Activated naive CD4-positive, alpha-beta T cell treated with anti-CD3 and anti-CD28 coated beads, Interleukin-2, amount 50 U/mL, for 72 hours (primary cell): ENCODE measurements at regions not wholly inside any gene's neighbourhood (a gene's known extent, or its start where the extent isn't known, plus 50 kb on each side); places are given as distances from the start of the nearest gene placed in this dataset.
"Not testable (repeated sequence)": the region's sequence is repeated elsewhere in the genome, so short reads cannot be mapped to it uniquely, and the experiment has no call there.

Source experiments
- ATAC-seq, 2 donors: fragments of 150-1000 bp; cut with Tn5 transposase; 2 replicates each; pipeline ENCODE4 v1.10.0; 2021; ENCODE audit warnings: mild to moderate bottlenecking in 2 of 2, moderate library complexity in 2 of 2
- DNase-seq, 2 donors: peaks; one replicate each; pipeline ENCODE4 v3.0.0; 2021 to 2022; ENCODE audit warnings: low spot score in 2 of 2
- H3K27ac Mint-ChIP-seq, 2 donors: one replicate each; pipeline ENCODE4 v1.8.0; 2022; ENCODE audit warnings: mild to moderate bottlenecking in 2 of 2, mixed read lengths in 2 of 2
- H3K36me3 Mint-ChIP-seq, 2 donors: one replicate each; pipeline ENCODE4 v1.8.0; 2022; ENCODE audit warnings: mixed read lengths in 2 of 2
- H3K9me3 Mint-ChIP-seq, 2 donors: one replicate each; pipeline ENCODE4 v1.8.0; 2022; ENCODE audit warnings: mixed read lengths in 2 of 2

- Mint-ChIP-seq H3K27ac (no peak overlapping the region), H3K9me3 (peaks cover 4 to 11% of the 10 kb centered on the region in 2 donors), H3K36me3 (no peaks in the 10 kb centered on the region)
- no peak for DNase-seq
- ATAC-seq: no peak
These were observed 1463.7 kb downstream of the OTOL1 start for GRCh38 chr3:162960269-162960668.

GRCh38 chr3:162970292-162970691 is 1473.7 kb downstream of the OTOL1 start:
- DNase-seq (no peak), ATAC-seq (no peak)
- H3K27ac Mint-ChIP-seq: no peak overlapping the region
- peaks cover 25 to 28% of the 10 kb centered on the region in 2 donors for H3K9me3 Mint-ChIP-seq
- H3K36me3 Mint-ChIP-seq: peaks cover 7 to 13% of the 10 kb centered on the region in 2 donors

GRCh38 chr3:162971715-162972114 is 1475.1 kb downstream of the OTOL1 start:
- Mint-ChIP-seq H3K9me3 (peaks cover 16 to 18% of the 10 kb centered on the region in 2 donors), H3K36me3 (peaks cover 1 to 9% of the 10 kb centered on the region in 2 donors)
- ATAC-seq: no peak

GRCh38 chr3:162973428-162973917 is 1476.9 kb downstream of the OTOL1 start:
- ATAC-seq: no peak
- peaks cover 8 to 11% of the 10 kb centered on the region in 2 donors for H3K9me3 Mint-ChIP-seq
- no peak for DNase-seq
- no peak overlapping the region for H3K27ac Mint-ChIP-seq
- no peaks in the 10 kb centered on the region for H3K36me3 Mint-ChIP-seq

More at GRCh38 chr3:162971715-162972114, 1475.1 kb downstream of the OTOL1 start:
- no peak overlapping the region for H3K27ac Mint-ChIP-seq
- DNase-seq: no peak

GRCh38 chr3:162978136-162978535 is 1481.5 kb downstream of the OTOL1 start:
- ATAC-seq: no peak
- Mint-ChIP-seq H3K9me3 (no peaks in the 10 kb centered on the region), H3K36me3 (no peaks in the 10 kb centered on the region), H3K27ac (no peak overlapping the region)
- no peak for DNase-seq

- ATAC-seq (no peak), DNase-seq (no peak)
- Mint-ChIP-seq H3K9me3 (peaks cover 13 to 16% of the 10 kb centered on the region in 2 donors), H3K27ac (no peak overlapping the region), H3K36me3 (no peaks in the 10 kb centered on the region)
These were observed 1488.1 kb downstream of the OTOL1 start for GRCh38 chr3:162984746-162985145.

- H3K9me3 Mint-ChIP-seq: peaks cover 13 to 16% of the 10 kb centered on the region in 2 donors
- not testable (repeated sequence) for ATAC-seq, H3K36me3 Mint-ChIP-seq, DNase-seq, H3K27ac Mint-ChIP-seq
These were observed 1490.6 kb downstream of the OTOL1 start for GRCh38 chr3:162987085-162987794.

GRCh38 chr3:162992741-162993140 is 1496.1 kb downstream of the OTOL1 start:
- ATAC-seq: no peak
- Mint-ChIP-seq H3K36me3 (no peaks in the 10 kb centered on the region), H3K27ac (no peak overlapping the region), H3K9me3 (peaks cover 10 to 13% of the 10 kb centered on the region in 2 donors)
- no peak for DNase-seq

- no peak for ATAC-seq
- peaks cover 9 to 15% of the 10 kb centered on the region in 2 donors for H3K9me3 Mint-ChIP-seq
- H3K27ac Mint-ChIP-seq: no peak overlapping the region
- DNase-seq: no peak
- no peaks in the 10 kb centered on the region for H3K36me3 Mint-ChIP-seq
These were observed 1497.6 kb downstream of the OTOL1 start for GRCh38 chr3:162994165-162994564.

GRCh38 chr3:162996368-162996767 is 1499.8 kb downstream of the OTOL1 start:
- DNase-seq (no peak), ATAC-seq (no peak)
- Mint-ChIP-seq H3K36me3 (no peaks in the 10 kb centered on the region), H3K9me3 (peaks cover 14 to 15% of the 10 kb centered on the region in 2 donors), H3K27ac (no peak overlapping the region)

GRCh38 chr3:162998205-162998604 is 1501.6 kb downstream of the OTOL1 start:
- DNase-seq (no peak), ATAC-seq (no peak)
- H3K36me3 Mint-ChIP-seq: no peaks in the 10 kb centered on the region
- H3K9me3 Mint-ChIP-seq: peaks cover 9 to 14% of the 10 kb centered on the region in 2 donors
- no peak overlapping the region for H3K27ac Mint-ChIP-seq

GRCh38 chr3:163011596-163011995 is 1515.0 kb downstream of the OTOL1 start:
- peaks cover 9 to 12% of the 10 kb centered on the region in 2 donors for H3K9me3 Mint-ChIP-seq
- no peak for ATAC-seq
- DNase-seq: no peak
- no peak overlapping the region for H3K27ac Mint-ChIP-seq
- no peaks in the 10 kb centered on the region for H3K36me3 Mint-ChIP-seq

- ATAC-seq (no peak), DNase-seq (no peak)
- Mint-ChIP-seq H3K27ac (no peak overlapping the region), H3K36me3 (no peaks in the 10 kb centered on the region), H3K9me3 (peaks cover 0 to 5% of the 10 kb centered on the region in 2 donors)
These were observed 1519.6 kb downstream of the OTOL1 start for GRCh38 chr3:163016251-163016650.

GRCh38 chr3:163018067-163018466 is 1521.5 kb downstream of the OTOL1 start:
- Mint-ChIP-seq H3K27ac (no peak overlapping the region), H3K9me3 (peaks cover 0 to 5% of the 10 kb centered on the region in 2 donors), H3K36me3 (no peaks in the 10 kb centered on the region)
- DNase-seq (no peak), ATAC-seq (no peak)

- no peaks in the 10 kb centered on the region for H3K36me3 Mint-ChIP-seq
- no peak for ATAC-seq
- no peak overlapping the region for H3K27ac Mint-ChIP-seq
These were observed 1522.1 kb downstream of the OTOL1 start for GRCh38 chr3:163018664-163019063.

GRCh38 chr3:163019260-163019659 is 1522.7 kb downstream of the OTOL1 start:
- DNase-seq: no peak
- no peak for ATAC-seq
- Mint-ChIP-seq H3K36me3 (no peaks in the 10 kb centered on the region), H3K27ac (no peak overlapping the region), H3K9me3 (peaks cover 0 to 5% of the 10 kb centered on the region in 2 donors)

More at GRCh38 chr3:163018664-163019063, 1522.1 kb downstream of the OTOL1 start:
- H3K9me3 Mint-ChIP-seq: peaks cover 0 to 5% of the 10 kb centered on the region in 2 donors
- DNase-seq: no peak

- ATAC-seq (no peak), DNase-seq (no peak)
- Mint-ChIP-seq H3K27ac (no peak overlapping the region), H3K36me3 (no peaks in the 10 kb centered on the region), H3K9me3 (peaks cover 7 to 12% of the 10 kb centered on the region in 2 donors)
These were observed 1537.0 kb downstream of the OTOL1 start for GRCh38 chr3:163033652-163034051.

GRCh38 chr3:163039636-163040035 is 1543.0 kb downstream of the OTOL1 start:
- Mint-ChIP-seq H3K9me3 (peaks cover 28 to 29% of the 10 kb centered on the region in 2 donors), H3K27ac (no peak overlapping the region), H3K36me3 (no peaks in the 10 kb centered on the region)
- DNase-seq (no peak), ATAC-seq (no peak)
